GM12875 (cell line): ENCODE measurements at regions not wholly inside any gene's neighbourhood (a gene's known extent, or its start where the extent isn't known, plus 50 kb on each side); places are given as distances from the start of the nearest gene placed in this dataset.

Source experiments
- H3K4me3 ChIP-seq: one replicate; pipeline ENCODE4 v1.5.1; 2011; ENCODE audit warnings: low read depth, low read length, control low read depth
- CTCF ChIP-seq: IDR thresholded peaks from 2 replicates; pipeline ENCODE4 v1.5.1; 2011; ENCODE audit warnings: low read depth, mild to moderate bottlenecking, control low read depth, inconsistent platforms, low read length, moderate library complexity, borderline replicate concordance; ENCODE audit not compliant: insufficient read depth

- TF ChIP-seq CTCF, result no peak
- no peak overlapping the region for H3K4me3 ChIP-seq
Measured at GRCh38 chrX:16258882-16259281, 91.6 kb downstream of the MAGEB17 start.

GRCh38 chrX:16267431-16267830 lies 100.2 kb downstream of the MAGEB17 start:
- no peak overlapping the region for H3K4me3 ChIP-seq
- no peak for TF ChIP-seq CTCF

DNA sequence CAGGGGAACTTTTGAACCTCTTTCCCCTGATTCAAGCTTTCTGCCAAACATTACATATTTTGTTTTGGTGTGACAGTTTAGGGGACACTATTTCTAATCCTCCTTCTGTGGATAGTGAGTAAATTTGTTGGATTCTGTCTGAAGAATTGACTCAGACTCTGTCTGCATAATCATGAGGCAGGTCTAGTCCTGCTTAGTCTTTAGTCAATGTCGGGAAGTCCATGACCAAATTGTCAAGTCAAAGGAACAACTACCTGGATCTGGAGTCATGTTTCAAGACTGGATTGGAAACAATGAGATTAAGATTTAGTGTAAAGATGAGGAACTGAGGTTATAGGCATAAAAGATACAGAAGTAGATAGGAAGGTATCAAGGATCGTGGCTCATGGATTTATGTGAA lies 100.9 kb downstream of the MAGEB17 start:
- TF ChIP-seq CTCF, result no peak
- no peak overlapping the region for H3K4me3 ChIP-seq

DNA sequence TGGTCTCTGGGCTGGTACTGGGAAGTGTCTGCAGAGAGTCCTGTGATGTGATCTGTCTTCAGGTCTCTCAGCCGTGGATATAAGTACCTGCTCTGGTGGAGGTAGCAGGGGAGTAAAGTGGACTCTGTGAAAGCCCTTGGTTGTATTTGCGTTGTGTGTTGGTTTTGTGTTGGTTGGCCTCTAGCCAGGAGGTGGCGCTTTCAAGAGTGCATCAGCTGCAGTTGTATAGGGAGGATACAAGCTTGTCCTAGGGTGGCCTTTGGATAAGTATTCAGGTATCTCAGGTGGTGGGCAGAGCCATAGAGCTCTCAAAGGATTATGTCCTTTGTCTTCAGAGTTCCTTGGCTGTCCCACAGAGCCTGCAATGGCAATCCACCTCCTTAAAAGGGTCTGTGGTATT lies 111.6 kb downstream of the MAGEB17 start:
- TF ChIP-seq CTCF, result 0 out of 2 replicates have a peak, but pooled peaks have one; percentile 18

GRCh38 chrX:16282209-16282608 lies 114.9 kb downstream of the MAGEB17 start:
- no peak for TF ChIP-seq CTCF
- H3K4me3 ChIP-seq, result no peak overlapping the region

More for the DNA sequence above, 111.6 kb downstream of the MAGEB17 start:
- H3K4me3 ChIP-seq, result no peak overlapping the region

DNA sequence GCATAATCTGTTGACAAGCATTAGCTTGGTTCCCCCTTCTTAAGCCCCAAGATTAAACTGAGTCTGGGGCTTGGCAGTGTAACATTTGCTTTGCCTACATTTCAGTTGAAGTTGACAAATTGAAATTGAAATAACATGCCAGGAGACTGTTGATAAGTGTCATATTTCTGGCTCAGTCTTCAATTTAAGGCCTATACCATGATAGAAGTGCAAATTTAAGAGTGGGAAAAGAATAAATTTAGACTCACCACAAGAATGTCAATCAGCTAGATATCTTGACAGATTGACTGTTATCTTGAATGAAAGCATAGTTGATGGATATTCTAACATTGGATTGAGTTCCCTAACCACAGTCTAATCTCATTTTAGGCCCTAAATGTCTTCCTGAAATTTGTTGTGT lies 117.6 kb downstream of the MAGEB17 start:
- TF ChIP-seq CTCF, result no peak
- H3K4me3 ChIP-seq, result no peak overlapping the region

- TF ChIP-seq CTCF, result no peak
- H3K4me3 ChIP-seq, result no peak overlapping the region
Measured at GRCh38 chrX:16290997-16291396, 123.7 kb downstream of the MAGEB17 start.
